OCI-LY3 (cell line): ENCODE measurements at regions not wholly inside any gene's neighbourhood (a gene's known extent, or its start where the extent isn't known, plus 50 kb on each side); places are given as distances from the start of the nearest gene placed in this dataset.
"Not testable (repeated sequence)": the region's sequence is repeated elsewhere in the genome, so short reads cannot be mapped to it uniquely, and the experiment has no call there.

ENCODE experiments used
- CTCF ChIP-seq: fragments of 200-600, 300-600 bp; sonication (generic); IDR thresholded peaks from 2 replicates; pipeline ENCODE4 v1.5.1; 2014; ENCODE audit warnings: antibody characterized with exemption, low read length, low read depth
- EZH2phosphoT487 ChIP-seq: fragments of 200-600 bp; shearing (Covaris generic); IDR thresholded peaks from 2 replicates; pipeline ENCODE4 v1.6.1; 2018; ENCODE audit warnings: antibody characterized with exemption, mixed run types, low read depth

DNA sequence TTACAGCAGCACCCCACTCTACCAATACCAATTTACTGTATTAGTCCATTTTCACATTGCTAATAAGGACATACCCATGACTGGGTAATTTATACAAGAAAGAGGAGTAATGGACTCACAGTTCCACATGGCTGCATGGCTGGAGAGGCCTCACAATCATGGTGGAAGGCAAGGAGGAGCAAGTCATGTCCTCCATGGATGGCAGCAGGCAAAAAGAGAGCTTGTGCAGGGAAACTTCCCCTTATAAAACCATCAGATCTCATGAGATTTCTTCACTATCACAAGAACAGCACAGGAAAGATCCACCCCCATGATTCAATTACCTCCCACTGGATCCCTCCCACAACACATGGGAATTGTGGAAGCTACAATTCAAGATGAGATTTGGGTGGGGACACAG lies 1281.3 kb upstream of the TMEM132C start:
- TF ChIP-seq CTCF, EZH2phosphoT487: not testable (repeated sequence)
